OCI-M1 (cell line): ENCODE measurements at regions not wholly inside any gene's neighbourhood (a gene's known extent, or its start where the extent isn't known, plus 50 kb on each side); places are given as distances from the start of the nearest gene placed in this dataset.

Source experiments
- DNase-seq: peaks from one replicate; lab custom pipeline; 2025; lab: John Stamatoyannopoulos, UW

DNA sequence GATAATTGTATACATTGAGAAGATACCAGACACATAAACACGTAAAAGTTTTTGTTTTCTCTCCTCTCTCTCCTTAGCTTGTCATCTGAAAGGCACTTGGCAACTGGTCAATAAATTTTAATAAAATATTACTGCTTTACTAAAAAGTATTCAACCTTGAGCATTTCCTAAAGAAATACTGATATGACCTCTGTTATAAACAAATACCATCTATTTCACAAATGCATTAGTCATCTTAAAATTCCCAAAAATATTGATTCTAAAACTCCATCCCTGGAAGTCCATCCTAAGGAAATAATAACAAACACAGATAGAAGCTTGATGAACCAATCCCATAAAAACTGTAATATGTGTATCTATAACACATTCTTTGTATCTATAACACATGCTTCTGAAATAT lies 483.2 kb downstream of the TLR4 start:
- no peak for DNase-seq

DNA sequence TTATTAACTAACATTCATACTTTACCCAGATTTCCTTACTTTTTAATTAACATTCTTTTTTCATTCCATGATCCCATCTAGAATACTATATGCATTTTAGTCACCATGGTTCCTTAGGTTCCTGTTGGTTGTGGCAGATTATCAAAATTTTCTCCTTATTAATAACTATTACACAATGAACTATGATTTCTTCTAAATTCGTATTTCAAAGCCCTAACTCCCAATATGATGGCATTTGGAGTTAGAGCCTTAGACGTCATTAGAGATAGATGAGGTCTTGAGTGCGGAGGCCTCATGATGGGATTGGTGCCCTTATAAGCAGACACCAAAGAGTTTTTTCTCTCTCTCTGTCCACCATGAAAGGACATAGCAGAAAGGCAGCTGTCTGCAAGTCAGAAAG lies 485.4 kb downstream of the TLR4 start:
- DNase-seq: no peak

DNA sequence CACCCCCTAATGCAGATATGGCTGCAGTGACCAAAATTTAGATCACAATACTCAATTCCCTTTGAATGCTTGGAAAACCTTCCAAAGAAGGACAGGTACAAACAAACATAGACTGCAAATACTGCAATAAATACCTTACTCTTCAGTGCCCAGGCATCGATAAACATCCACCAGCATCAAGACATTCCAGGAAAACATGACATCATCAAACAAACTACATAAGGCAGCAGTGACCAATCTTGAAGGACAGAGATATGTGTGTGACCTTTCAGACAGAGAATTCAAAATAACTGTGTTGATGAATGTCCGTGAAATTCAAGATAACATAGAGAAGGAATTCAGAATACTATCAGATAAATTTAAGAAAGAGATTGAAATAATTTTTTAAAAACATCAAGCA lies 488.6 kb downstream of the TLR4 start:
- DNase-seq: no peak

DNA sequence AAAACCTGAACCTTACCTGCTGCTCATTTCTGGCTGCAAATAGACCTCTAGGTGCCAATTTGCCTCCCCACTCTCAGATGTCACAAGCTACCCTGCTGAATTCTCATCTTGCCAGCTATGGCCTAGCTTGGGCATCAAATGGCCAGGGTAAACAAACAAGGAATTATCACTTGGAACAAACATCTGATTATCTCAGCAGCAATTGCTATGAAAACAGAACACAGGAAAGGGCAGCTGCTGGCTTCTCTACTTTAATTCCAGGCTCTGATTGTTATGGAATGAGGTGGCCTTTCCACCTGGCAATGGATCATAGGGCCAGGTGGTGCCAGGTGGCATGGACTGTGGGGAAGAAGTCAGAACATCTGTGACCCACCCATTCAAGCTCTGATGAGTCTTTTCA lies 505.1 kb downstream of the TLR4 start:
- DNase-seq: no peak

DNA sequence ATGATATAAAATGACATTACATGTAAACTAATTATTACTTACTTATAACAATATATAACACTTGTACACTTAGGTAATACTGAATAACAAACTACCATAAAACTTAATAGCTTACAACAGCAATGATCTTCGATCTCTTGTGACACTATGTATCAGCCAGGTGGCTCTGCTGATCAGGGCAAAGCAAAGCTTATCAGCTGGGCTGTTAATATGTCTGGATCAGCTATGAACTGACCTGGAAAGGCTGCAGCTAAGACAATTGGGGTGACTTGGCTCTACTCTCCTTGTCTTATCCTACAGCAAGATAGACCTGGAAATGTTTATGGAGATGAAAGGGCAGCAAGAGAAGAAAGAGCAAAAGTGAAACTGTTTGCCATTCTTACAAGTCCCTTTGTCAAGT lies 511.3 kb downstream of the TLR4 start:
- no peak for DNase-seq

DNA sequence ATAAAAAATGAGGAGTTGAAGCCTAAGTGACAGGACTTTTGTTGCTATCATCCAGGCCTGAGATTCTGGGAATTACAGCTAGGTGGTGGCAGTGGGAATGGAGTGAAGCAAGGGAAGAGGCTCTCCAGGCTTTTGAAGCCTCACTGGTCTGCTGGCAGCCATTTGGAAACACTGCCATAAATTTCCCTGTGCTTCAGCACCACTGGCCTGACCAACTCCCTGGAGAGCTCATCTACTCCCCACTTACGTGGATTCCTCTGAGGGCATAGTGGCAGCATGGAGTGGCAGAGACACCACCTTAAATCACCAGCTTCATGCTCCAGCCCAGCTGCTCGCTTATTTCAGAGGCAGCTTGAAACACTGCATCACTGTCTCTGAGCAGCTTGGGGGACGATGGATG lies 518.2 kb downstream of the TLR4 start:
- DNase-seq: no peak

DNA sequence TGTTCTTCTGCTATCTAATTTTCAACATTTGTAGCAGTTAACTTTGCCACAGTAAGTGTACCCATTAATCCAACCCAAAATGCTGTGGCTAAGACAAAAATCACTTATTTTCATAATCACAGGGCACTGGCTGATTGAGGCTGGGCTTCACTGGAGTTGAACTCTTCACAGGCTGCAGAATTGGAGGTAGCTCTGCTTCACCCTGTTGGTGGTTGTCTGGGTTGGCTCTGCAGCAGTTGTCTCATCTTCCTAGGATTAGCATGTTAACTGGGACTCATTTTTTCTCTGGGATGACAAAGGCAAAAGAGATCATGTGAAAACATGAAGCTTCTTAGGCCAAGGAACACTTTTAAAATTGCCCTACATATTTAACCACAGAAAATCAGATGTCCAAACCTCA lies 518.9 kb downstream of the TLR4 start:
- no peak for DNase-seq

DNA sequence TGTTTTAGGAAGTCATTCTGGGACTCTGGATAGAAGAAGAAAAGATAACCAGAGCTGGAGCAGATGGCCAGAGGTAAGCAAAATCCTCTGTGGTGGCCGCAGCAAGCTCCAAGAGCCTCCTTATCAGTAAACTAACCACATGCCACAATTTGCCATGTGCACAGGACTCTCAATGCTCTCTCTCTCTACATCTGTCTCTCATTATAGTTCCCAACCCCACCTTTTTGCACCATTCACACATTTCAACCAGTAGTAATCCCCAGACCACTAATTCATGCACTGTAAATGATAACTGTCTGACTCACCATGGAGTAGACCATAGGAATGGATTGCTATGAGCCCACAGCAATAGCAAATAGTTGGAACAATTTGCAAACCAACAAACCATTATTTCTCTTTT lies 526.1 kb downstream of the TLR4 start:
- DNase-seq: no peak

DNA sequence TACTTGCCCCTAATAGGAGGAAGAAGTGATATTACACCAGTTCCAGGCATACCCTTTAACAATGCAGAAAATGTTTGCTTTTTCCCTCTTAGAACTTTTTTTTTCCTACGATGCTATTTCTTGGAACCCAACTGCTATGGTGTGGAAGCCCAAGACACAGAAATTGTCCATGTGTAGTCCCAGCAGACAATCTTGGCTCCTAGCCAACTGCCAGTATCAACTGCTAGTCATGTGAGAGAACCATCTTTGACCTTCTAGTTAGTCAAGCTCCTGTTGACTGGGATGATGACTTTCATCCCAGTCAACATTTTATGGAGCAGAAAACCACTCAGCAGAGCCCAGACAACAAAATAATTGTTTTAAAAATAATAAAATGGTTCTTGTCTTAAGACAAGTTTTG lies 532.4 kb downstream of the TLR4 start:
- no peak for DNase-seq

DNA sequence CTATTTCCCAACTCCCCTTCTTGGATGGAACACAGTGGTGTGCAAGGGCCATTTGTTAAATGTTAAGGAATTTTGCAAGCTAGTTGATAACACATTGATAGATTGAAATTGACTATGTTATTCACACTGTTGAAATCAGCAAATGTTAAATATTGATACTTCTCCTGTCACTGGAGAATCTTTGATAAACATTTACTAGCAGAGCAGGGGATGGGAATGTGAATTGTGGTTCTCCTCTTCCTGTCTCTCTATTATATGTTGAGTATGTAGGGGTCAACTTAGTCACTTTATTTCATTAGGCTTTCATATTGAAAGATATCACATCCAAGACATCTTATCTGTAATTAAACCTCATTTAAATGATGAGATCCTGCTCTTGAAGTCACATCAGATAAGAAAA lies 533.9 kb downstream of the TLR4 start:
- DNase-seq: no peak

DNA sequence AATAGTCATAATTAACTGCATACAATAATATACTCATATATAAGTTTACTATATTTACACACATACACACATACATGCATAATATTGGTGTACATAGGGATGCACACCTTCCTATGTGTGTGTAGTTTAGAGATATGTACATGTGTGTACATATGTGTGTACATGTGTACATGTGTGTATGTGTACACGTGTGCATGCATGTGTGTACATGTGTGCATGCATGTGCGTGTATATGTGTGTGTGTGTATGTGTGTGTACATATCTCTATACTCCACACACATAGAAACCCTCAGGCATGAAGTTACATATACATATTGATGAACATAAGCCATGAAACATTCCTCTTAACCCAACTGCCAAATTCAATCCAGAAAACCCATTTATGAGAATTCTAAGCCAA lies 547.8 kb downstream of the TLR4 start:
- DNase-seq: no peak

DNA sequence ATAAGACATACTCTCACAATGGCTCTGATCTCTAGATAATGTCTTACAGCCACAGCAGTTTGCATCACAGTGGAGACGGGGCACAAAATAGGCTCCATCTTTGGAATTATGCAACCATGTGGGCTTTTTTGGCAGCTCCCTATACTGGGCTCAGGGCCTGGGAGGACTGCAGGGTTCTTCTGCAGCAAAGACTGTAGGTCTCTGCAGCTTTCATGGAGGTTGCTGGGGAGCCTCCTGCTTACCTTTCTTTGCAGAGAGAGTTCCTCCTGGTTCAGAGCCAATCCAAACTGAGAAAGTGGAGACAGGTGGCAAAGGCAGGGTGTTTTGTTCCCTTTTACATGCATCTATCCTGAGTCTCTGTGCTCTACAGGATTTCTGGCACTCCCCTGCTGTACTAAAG lies 558.0 kb downstream of the TLR4 start:
- DNase-seq: no peak

DNA sequence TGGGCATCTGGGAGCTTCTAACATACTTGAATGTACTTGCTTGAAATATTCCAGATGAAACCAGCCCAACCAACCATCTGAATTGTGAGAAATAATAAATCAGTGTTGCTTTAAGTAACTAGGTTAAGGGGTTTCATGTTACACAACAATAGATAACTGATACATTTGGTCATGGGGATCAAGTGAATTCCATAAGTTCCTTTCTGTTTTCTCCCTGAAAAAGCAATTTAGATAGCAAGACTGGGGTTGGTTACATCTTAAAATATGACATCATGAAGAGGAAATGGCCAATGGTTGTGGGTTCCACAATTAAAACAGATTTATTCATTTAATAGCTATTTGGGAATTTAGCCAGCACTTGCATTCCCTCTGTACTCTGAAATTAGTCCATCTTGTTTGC lies 559.7 kb downstream of the TLR4 start:
- no peak for DNase-seq

DNA sequence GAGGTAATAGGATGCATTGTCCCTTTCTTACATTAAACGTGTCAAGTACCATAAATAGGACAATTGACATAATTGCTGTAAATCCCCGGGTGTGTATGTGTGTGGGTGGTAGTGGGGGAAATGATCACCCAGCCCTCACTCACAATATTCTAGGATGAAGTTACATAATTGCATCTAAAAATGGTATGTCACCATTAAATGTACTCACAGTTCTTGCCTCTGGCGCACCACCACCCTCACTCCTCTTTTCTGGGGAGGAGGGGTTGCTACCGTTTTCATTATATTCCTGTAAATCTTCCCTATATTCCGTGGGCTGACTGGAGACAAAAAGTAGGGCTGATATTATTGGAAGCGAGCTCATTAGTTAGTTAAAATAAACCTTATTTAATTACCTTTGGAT lies 563.8 kb downstream of the TLR4 start:
- no peak for DNase-seq

DNA sequence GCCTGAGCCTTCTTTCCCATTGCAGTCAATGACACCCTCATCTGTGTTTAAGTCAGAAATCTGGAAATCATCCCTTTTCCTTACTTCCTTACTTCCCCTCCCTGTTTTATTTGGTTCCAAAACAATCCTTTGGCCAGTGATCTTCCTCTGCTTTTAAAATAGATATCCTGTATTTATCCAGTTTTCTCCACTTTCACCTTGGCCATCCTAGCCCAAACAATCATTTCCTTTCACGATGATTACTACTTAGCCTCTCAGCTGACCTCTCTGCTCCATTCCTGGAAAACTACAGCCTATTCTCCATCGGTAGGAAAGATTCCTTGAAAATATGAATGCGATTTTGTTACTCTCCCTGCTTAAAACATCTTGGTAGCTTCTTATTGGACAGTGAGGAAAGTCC lies 565.4 kb downstream of the TLR4 start:
- DNase-seq: no peak

DNA sequence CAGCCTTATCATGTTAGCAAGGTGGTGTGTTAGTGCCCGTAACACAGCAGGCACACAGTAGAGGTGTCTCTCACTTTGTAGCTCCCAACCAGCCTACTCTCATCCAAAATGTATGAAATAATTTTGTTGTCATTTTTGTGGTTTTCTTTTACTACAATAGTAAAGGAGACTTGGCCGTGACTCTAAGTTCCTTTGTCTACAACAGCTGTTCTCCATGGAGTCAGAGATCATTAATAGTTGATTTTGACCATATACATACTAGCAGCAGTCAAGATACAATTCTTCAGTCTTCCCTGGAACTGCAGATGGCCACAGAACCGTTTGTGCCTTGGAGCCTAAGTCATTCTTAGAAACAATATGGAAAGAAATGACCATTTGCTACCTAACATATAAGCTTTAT lies 567.1 kb downstream of the TLR4 start:
- DNase-seq: no peak

DNA sequence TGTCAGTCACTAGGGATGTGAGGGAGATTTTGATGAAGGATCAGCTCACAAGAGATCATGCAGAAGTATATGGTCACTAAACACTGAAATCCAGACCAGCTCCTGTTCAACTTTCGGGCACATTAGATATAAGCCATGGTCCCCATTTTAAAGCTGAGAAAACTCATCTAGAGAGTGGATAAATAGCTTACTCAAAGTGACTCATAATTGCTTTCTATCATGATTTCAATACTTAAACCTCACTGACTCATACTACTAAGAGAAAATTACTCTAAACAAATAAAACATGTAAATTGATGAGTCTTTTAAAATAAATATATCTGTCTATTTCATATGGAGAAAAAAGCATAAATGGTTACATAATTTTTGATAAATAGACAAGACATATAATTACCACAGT lies 567.7 kb downstream of the TLR4 start:
- no peak for DNase-seq

DNA sequence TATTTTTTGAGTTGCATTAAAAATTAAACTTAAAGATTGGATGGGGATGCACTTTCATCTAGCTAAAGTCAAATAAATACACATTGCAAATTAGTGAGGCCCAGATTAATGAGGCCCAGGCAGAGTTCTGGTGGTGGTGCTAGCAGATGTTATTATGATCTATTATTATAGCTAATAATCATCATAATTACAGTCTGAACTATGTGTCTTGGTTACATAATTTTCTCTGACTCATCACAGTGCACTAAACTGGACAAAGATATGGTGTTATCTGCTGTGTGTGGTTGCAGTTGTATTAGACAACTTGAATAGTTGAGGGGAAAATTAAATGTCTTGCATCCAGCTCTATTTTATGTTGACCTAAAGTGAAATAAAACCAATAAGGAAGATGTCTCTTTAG lies 568.8 kb downstream of the TLR4 start:
- no peak for DNase-seq

DNA sequence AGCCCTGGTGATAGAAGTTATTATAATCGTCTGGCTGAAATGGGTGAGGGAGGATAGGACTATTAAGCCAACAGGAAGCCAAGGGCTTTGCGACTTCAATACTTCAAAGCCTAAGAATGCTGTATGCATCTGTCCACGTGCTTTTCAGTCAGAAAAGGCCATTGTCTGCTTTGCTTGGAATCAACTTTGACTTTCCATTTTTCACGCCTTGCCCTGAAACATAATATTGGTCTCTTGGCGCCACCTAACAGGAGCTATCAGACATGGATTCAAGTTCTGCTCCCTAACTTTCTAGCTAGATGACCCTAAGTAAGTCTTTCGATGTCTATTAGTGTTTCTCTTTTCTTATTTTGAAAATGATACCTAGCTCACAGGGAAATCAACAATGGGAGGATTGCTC lies 572.6 kb downstream of the TLR4 start:
- no peak for DNase-seq

DNA sequence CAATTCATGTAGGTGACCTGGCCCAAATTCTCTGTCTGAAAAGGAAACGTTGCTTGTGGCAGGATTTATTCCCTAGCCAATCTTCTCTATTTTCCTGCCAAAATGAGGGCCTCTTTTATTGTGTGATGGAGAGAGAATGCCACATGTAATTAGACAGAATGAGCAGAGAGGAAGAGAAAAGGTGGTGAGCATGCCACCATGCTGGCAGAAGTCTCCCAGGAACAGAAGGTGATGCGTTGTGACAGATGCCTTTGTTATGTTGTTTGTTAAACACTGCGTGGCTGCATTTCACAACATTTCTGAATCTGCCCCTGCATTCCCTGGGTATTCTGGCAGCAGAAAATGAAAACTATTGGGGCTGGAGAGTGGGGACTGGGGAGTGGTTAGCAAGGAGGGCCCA lies 577.6 kb downstream of the TLR4 start:
- DNase-seq: no peak

DNA sequence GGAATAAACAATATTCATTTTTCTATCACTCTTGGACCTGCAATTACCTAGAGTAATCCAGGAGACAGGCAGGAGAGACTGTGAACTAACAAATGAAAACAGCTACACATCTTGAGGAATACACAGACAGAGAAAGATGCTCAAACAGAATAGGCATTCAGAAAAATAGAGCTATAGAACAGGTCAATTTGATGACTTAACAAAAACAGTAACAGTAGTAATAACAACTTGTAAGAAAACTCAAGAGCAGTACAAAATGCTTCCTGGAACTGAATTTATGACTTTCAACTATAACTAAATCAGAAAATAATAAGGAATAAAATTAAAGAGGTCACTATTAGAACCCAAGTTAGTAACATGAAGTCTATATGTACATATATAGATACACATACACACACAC lies 579.3 kb downstream of the TLR4 start:
- no peak for DNase-seq

DNA sequence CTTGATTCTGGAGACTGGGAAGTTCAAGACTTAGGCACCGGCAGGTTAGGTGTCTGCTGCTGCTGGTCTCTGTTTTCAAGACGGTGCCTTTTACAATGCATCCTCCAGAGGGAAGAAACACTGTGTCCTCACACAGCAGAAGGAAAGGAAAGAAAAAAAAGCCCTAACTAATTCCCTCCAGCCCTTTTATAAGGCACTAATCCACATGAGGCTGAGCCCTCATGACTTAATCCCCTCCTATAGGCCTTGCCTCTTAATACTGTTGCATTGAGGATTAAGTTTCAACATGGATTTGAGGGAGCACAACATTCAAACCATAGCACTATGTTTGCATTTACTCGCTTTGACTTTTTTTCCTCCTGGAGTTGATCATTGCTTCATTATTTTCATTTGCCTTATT lies 585.9 kb downstream of the TLR4 start:
- DNase-seq: no peak

DNA sequence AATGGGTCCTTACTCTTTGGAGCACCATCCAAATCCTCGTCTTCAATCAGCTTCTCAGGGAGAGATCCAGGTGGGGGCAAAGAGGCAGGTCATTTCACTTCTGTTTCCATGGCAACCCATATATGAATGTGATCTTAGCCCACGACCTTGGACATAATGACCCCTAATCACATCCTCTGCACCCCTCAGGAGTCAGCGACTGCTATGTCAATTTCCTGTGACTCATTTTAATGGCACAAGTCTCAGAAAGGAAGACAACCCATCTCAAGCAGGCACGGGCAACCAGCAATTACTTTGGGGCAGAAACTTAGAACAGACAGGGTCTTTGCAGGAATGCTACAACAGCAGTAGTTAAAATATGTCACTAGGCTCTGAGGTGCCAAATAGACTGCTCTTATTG lies 591.2 kb downstream of the TLR4 start:
- no peak for DNase-seq

DNA sequence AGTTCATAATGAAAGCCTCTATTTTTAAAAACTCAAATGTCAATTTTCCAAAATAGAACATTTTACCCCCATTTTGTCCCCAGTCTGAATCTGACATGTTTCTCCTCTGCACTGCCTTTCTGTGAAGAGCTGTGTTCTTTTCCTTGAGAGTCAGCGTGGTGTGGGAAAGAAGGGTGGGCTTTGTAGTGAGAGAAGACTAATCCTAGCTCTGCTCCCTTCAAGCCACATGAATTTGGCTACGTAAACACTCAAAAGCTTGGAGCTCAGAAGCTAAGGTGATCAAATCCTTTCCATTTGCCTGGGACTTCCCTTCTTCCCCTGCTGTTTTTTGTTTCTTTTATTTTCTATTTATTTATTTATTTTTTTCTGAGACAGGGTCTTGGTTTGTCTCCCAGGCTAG lies 598.5 kb downstream of the TLR4 start:
- DNase-seq: no peak

DNA sequence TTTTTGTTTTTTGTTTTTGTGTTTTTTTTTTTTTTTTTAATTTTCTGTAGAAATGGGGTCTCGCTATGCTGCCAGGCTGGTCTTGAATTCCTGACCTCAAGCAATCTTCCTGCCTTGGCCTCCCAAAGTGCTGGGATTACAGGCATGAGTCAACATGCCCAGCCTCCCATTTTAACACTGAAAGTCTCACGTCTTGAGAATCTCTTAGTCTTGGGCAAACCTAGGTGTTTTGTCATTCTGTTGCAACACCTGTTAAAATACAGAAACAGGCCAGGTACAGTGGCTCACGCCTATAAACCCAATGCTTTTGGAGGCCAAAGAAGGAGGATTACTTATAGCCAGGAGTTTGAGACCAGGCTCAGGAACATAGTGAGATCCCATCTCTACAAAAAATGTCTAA lies 599.0 kb downstream of the TLR4 start:
- no peak for DNase-seq

DNA sequence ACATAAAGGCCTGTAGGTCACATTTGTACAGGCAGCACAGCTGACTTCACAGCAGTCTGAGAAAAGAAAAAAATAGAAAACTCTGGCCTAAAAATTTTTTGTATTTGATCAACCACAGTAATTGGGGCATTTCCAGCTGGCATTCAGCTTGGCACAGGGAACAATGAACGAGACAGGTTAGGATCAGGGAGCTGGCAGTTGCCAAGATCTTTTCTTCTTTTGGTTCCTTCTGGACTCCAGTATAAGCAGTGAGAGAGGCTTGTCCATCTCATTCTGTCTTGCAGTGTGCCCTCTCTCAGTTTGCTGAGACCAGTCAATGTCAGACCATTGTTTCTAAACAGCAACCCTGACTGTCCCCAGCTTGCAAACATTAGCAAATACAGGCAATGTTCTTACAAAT lies 601.1 kb downstream of the TLR4 start:
- DNase-seq: no peak
